Ovary (tissue), 3 donors: ENCODE measurements at regions not wholly inside any gene's neighbourhood (a gene's known extent, or its start where the extent isn't known, plus 50 kb on each side); places are given as distances from the start of the nearest gene placed in this dataset.

Experiments used
- EP300 ChIP-seq: sonication (generic); formaldehyde crosslinking; IDR thresholded peaks from one replicate; pipeline ENCODE4 v1.6.1; 2017; ENCODE audit warnings: antibody characterized with exemption
- POLR2A ChIP-seq: fragments of 450-650 bp; IDR thresholded peaks from one replicate; pipeline ENCODE4 v1.6.1; 2017; ENCODE audit warnings: antibody characterized with exemption, mild to moderate bottlenecking, moderate library complexity
- TF ChIP-seq, protein P1 (sequence below), 3 donors: fragments of 450-650 bp in 2 of 3; fragments of 200-600 bp in 1 of 3; IDR thresholded peaks; one replicate each; pipeline versions ENCODE4 v1.5.1 to v1.8.0; 2016 to 2022; ENCODE audit warnings: antibody characterized with exemption in 3 of 3, mild to moderate bottlenecking in 1 of 3
- donor health status: DM: no; HTN: no; CAD: no.

DNA sequence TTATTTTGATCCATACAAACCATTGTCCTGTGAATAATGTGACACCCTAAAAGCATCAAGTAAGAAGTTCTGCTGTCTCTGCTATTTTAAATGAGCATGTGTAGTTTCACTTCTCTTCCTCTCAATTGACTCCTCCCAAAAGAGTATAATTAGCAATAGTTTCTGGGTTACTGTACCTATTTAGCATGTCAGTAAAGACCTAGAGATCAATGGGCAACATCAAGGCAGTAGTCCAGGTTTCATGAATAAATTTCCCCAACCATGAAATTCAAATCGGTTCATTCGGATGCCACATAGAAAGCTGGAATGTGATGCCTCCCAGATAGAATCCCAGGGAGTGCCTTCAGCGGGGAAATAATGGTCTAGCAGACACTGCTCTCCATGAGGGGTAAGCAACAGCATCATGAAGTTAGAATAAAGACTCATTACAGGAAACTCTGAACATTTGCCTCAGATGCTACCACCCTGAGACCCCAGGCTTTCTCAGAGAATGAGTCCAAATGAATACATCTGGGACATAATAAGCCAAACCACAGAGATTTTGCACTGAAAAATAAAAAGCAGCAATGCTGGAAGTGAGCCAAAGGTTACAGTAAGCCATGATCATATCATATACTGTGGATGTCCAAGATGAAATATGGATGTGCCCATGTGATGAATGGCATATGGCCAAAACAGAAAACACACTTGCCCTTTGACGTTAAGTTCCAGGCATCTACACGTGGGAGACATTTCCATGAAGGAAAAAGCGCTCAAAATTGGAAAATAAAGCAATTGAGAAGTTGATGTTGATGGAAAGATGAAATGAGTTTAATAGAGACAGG lies 1107.0 kb upstream of the SEMA6A start:
- TF ChIP-seq, protein P1, sequence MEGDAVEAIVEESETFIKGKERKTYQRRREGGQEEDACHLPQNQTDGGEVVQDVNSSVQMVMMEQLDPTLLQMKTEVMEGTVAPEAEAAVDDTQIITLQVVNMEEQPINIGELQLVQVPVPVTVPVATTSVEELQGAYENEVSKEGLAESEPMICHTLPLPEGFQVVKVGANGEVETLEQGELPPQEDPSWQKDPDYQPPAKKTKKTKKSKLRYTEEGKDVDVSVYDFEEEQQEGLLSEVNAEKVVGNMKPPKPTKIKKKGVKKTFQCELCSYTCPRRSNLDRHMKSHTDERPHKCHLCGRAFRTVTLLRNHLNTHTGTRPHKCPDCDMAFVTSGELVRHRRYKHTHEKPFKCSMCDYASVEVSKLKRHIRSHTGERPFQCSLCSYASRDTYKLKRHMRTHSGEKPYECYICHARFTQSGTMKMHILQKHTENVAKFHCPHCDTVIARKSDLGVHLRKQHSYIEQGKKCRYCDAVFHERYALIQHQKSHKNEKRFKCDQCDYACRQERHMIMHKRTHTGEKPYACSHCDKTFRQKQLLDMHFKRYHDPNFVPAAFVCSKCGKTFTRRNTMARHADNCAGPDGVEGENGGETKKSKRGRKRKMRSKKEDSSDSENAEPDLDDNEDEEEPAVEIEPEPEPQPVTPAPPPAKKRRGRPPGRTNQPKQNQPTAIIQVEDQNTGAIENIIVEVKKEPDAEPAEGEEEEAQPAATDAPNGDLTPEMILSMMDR (IDR thresholded peaks at IDR 0.05) = no peak
- TF ChIP-seq POLR2A = no peak
- no peak for TF ChIP-seq EP300
